ENCODE measurements at regions not wholly inside any gene's neighbourhood (a gene's known extent, or its start where the extent isn't known, plus 50 kb on each side); places are given as distances from the start of the nearest gene placed in this dataset.

GRCh38 chr9:13430368-13431221 is 151.1 kb upstream of the MPDZ start:
- H3K36me3 ChIP-seq (ENCODE audit: control insufficient read depth in 1 of 2, insufficient read depth in 2 of 2, low read length in 2 of 2): no peaks in the 10 kb centered on the region
- H3K9ac ChIP-seq (ENCODE audit: low read depth in 1 of 2, low read length in 2 of 2): no peak overlapping the region
- H3K27ac ChIP-seq (ENCODE audit: low read depth, low read length): no peak overlapping the region
- H3K4me1 ChIP-seq (ENCODE audit: control insufficient read depth in 1 of 2, insufficient read depth in 2 of 2, low read length in 2 of 2): no peaks in the 10 kb centered on the region
- H3K27me3 ChIP-seq (ENCODE audit: control insufficient read depth in 1 of 2, insufficient read depth in 2 of 2, low read length in 2 of 2): no peaks in the 10 kb centered on the region
- no peak overlapping the region for H3K4me3 ChIP-seq (ENCODE audit: low read depth in 1 of 2, low read length in 2 of 2)
- no peaks in the 10 kb centered on the region for H3K9me3 ChIP-seq (ENCODE audit: control insufficient read depth in 1 of 2, low read length in 2 of 2)

GRCh38 chr9:13429301-13430190 is 150.1 kb upstream of the MPDZ start:
- Histone ChIP-seq H3K27me3 (ENCODE audit: control insufficient read depth in 1 of 2, insufficient read depth in 2 of 2, low read length in 2 of 2) (no peaks in the 10 kb centered on the region), H3K4me3 (ENCODE audit: low read depth in 1 of 2, low read length in 2 of 2) (no peak overlapping the region), H3K9me3 (ENCODE audit: control insufficient read depth in 1 of 2, low read length in 2 of 2) (no peaks in the 10 kb centered on the region), H3K27ac (ENCODE audit: low read depth, low read length) (no peak overlapping the region), H3K9ac (ENCODE audit: low read depth in 1 of 2, low read length in 2 of 2) (no peak overlapping the region), H3K4me1 (ENCODE audit: control insufficient read depth in 1 of 2, insufficient read depth in 2 of 2, low read length in 2 of 2) (no peaks in the 10 kb centered on the region), H3K36me3 (ENCODE audit: control insufficient read depth in 1 of 2, insufficient read depth in 2 of 2, low read length in 2 of 2) (no peaks in the 10 kb centered on the region)

- H3K9me3 ChIP-seq (ENCODE audit: control insufficient read depth in 1 of 2, low read length in 2 of 2): no peaks in the 10 kb centered on the region
- no peaks in the 10 kb centered on the region for H3K36me3 ChIP-seq (ENCODE audit: control insufficient read depth in 1 of 2, insufficient read depth in 2 of 2, low read length in 2 of 2)
- H3K9ac ChIP-seq (ENCODE audit: low read depth in 1 of 2, low read length in 2 of 2): no peak overlapping the region
- no peaks in the 10 kb centered on the region for H3K4me1 ChIP-seq (ENCODE audit: control insufficient read depth in 1 of 2, insufficient read depth in 2 of 2, low read length in 2 of 2)
- no peaks in the 10 kb centered on the region for H3K27me3 ChIP-seq (ENCODE audit: control insufficient read depth in 1 of 2, insufficient read depth in 2 of 2, low read length in 2 of 2)
- H3K4me3 ChIP-seq (ENCODE audit: low read depth in 1 of 2, low read length in 2 of 2): no peak overlapping the region
- no peak overlapping the region for H3K27ac ChIP-seq (ENCODE audit: low read depth, low read length)
Observed at GRCh38 chr9:13428766-13429165, 149.3 kb upstream of the MPDZ start.

GRCh38 chr9:13427587-13427986 is 148.1 kb upstream of the MPDZ start:
- Histone ChIP-seq H3K9ac (ENCODE audit: low read depth in 1 of 2, low read length in 2 of 2) (no peak overlapping the region), H3K27ac (ENCODE audit: low read depth, low read length) (no peak overlapping the region), H3K27me3 (ENCODE audit: control insufficient read depth in 1 of 2, insufficient read depth in 2 of 2, low read length in 2 of 2) (no peaks in the 10 kb centered on the region), H3K9me3 (ENCODE audit: control insufficient read depth in 1 of 2, low read length in 2 of 2) (no peaks in the 10 kb centered on the region), H3K4me1 (ENCODE audit: control insufficient read depth in 1 of 2, insufficient read depth in 2 of 2, low read length in 2 of 2) (no peaks in the 10 kb centered on the region), H3K36me3 (ENCODE audit: control insufficient read depth in 1 of 2, insufficient read depth in 2 of 2, low read length in 2 of 2) (no peaks in the 10 kb centered on the region), H3K4me3 (ENCODE audit: low read depth in 1 of 2, low read length in 2 of 2) (no peak overlapping the region)

- no peak overlapping the region for H3K9ac ChIP-seq (ENCODE audit: low read depth in 1 of 2, low read length in 2 of 2)
- no peaks in the 10 kb centered on the region for H3K36me3 ChIP-seq (ENCODE audit: control insufficient read depth in 1 of 2, insufficient read depth in 2 of 2, low read length in 2 of 2)
Observed at GRCh38 chr9:13426606-13427005, 147.1 kb upstream of the MPDZ start.

GRCh38 chr9:13424872-13425271 is 145.4 kb upstream of the MPDZ start:
- H3K36me3 ChIP-seq (ENCODE audit: control insufficient read depth in 1 of 2, insufficient read depth in 2 of 2, low read length in 2 of 2): no peaks in the 10 kb centered on the region
- H3K9me3 ChIP-seq (ENCODE audit: control insufficient read depth in 1 of 2, low read length in 2 of 2): no peaks in the 10 kb centered on the region
- no peaks in the 10 kb centered on the region for H3K27me3 ChIP-seq (ENCODE audit: control insufficient read depth in 1 of 2, insufficient read depth in 2 of 2, low read length in 2 of 2)
- no peak overlapping the region for H3K4me3 ChIP-seq (ENCODE audit: low read depth in 1 of 2, low read length in 2 of 2)
- H3K27ac ChIP-seq (ENCODE audit: low read depth, low read length): no peak overlapping the region
- H3K9ac ChIP-seq (ENCODE audit: low read depth in 1 of 2, low read length in 2 of 2): no peak overlapping the region
- no peaks in the 10 kb centered on the region for H3K4me1 ChIP-seq (ENCODE audit: control insufficient read depth in 1 of 2, insufficient read depth in 2 of 2, low read length in 2 of 2)

More at GRCh38 chr9:13426606-13427005, 147.1 kb upstream of the MPDZ start:
- H3K27ac ChIP-seq (ENCODE audit: low read depth, low read length): no peak overlapping the region
- H3K27me3 ChIP-seq (ENCODE audit: control insufficient read depth in 1 of 2, insufficient read depth in 2 of 2, low read length in 2 of 2): no peaks in the 10 kb centered on the region
- no peaks in the 10 kb centered on the region for H3K9me3 ChIP-seq (ENCODE audit: control insufficient read depth in 1 of 2, low read length in 2 of 2)
- H3K4me1 ChIP-seq (ENCODE audit: control insufficient read depth in 1 of 2, insufficient read depth in 2 of 2, low read length in 2 of 2): no peaks in the 10 kb centered on the region
- H3K4me3 ChIP-seq (ENCODE audit: low read depth in 1 of 2, low read length in 2 of 2): no peak overlapping the region

- H3K9ac ChIP-seq (ENCODE audit: low read depth in 1 of 2, low read length in 2 of 2): no peak overlapping the region
- no peak overlapping the region for H3K4me3 ChIP-seq (ENCODE audit: low read depth in 1 of 2, low read length in 2 of 2)
- H3K9me3 ChIP-seq (ENCODE audit: control insufficient read depth in 1 of 2, low read length in 2 of 2): no peaks in the 10 kb centered on the region
- H3K27me3 ChIP-seq (ENCODE audit: control insufficient read depth in 1 of 2, insufficient read depth in 2 of 2, low read length in 2 of 2): no peaks in the 10 kb centered on the region
- H3K27ac ChIP-seq (ENCODE audit: low read depth, low read length): no peak overlapping the region
- H3K4me1 ChIP-seq (ENCODE audit: control insufficient read depth in 1 of 2, insufficient read depth in 2 of 2, low read length in 2 of 2): no peaks in the 10 kb centered on the region
- H3K36me3 ChIP-seq (ENCODE audit: control insufficient read depth in 1 of 2, insufficient read depth in 2 of 2, low read length in 2 of 2): no peaks in the 10 kb centered on the region
Observed at GRCh38 chr9:13424204-13424603, 144.7 kb upstream of the MPDZ start.

GRCh38 chr9:13414349-13414748 is 134.9 kb upstream of the MPDZ start:
- Histone ChIP-seq H3K4me1 (ENCODE audit: control insufficient read depth in 1 of 2, insufficient read depth in 2 of 2, low read length in 2 of 2) (no peaks in the 10 kb centered on the region), H3K27ac (ENCODE audit: low read depth, low read length) (no peak overlapping the region), H3K9ac (ENCODE audit: low read depth in 1 of 2, low read length in 2 of 2) (no peak overlapping the region), H3K27me3 (ENCODE audit: control insufficient read depth in 1 of 2, insufficient read depth in 2 of 2, low read length in 2 of 2) (no peaks in the 10 kb centered on the region), H3K36me3 (ENCODE audit: control insufficient read depth in 1 of 2, insufficient read depth in 2 of 2, low read length in 2 of 2) (no peaks in the 10 kb centered on the region), H3K9me3 (ENCODE audit: control insufficient read depth in 1 of 2, low read length in 2 of 2) (no peaks in the 10 kb centered on the region), H3K4me3 (ENCODE audit: low read depth in 1 of 2, low read length in 2 of 2) (no peak overlapping the region)

- H3K36me3 ChIP-seq (ENCODE audit: control insufficient read depth in 1 of 2, insufficient read depth in 2 of 2, low read length in 2 of 2): no peaks in the 10 kb centered on the region
- H3K27me3 ChIP-seq (ENCODE audit: control insufficient read depth in 1 of 2, insufficient read depth in 2 of 2, low read length in 2 of 2): no peaks in the 10 kb centered on the region
- no peak overlapping the region for H3K27ac ChIP-seq (ENCODE audit: low read depth, low read length)
- H3K9ac ChIP-seq (ENCODE audit: low read depth in 1 of 2, low read length in 2 of 2): no peak overlapping the region
- H3K9me3 ChIP-seq (ENCODE audit: control insufficient read depth in 1 of 2, low read length in 2 of 2): no peaks in the 10 kb centered on the region
- no peaks in the 10 kb centered on the region for H3K4me1 ChIP-seq (ENCODE audit: control insufficient read depth in 1 of 2, insufficient read depth in 2 of 2, low read length in 2 of 2)
- no peak overlapping the region for H3K4me3 ChIP-seq (ENCODE audit: low read depth in 1 of 2, low read length in 2 of 2)
Observed at GRCh38 chr9:13412331-13412730, 132.8 kb upstream of the MPDZ start.

GRCh38 chr9:13411791-13412190 is 132.3 kb upstream of the MPDZ start:
- Histone ChIP-seq H3K9ac (ENCODE audit: low read depth in 1 of 2, low read length in 2 of 2) (no peak overlapping the region), H3K4me1 (ENCODE audit: control insufficient read depth in 1 of 2, insufficient read depth in 2 of 2, low read length in 2 of 2) (no peaks in the 10 kb centered on the region), H3K9me3 (ENCODE audit: control insufficient read depth in 1 of 2, low read length in 2 of 2) (no peaks in the 10 kb centered on the region), H3K27me3 (ENCODE audit: control insufficient read depth in 1 of 2, insufficient read depth in 2 of 2, low read length in 2 of 2) (no peaks in the 10 kb centered on the region), H3K36me3 (ENCODE audit: control insufficient read depth in 1 of 2, insufficient read depth in 2 of 2, low read length in 2 of 2) (no peaks in the 10 kb centered on the region), H3K27ac (ENCODE audit: low read depth, low read length) (no peak overlapping the region), H3K4me3 (ENCODE audit: low read depth in 1 of 2, low read length in 2 of 2) (no peak overlapping the region)

All from duodenal mucosa (tissue), 2 donors.